Bronchial epithelial cell (primary cell): ENCODE measurements at regions not wholly inside any gene's neighbourhood (a gene's known extent, or its start where the extent isn't known, plus 50 kb on each side); places are given as distances from the start of the nearest gene placed in this dataset.

Source experiments
- DNase-seq: peaks from one replicate; pipeline ENCODE4 v3.0.0-alpha.2; 2010; ENCODE audit warnings: low read depth
- FAIRE-seq: peaks from 2 replicates; lab custom pipeline; 2011; peaks lifted over from hg19 to GRCh38; lab: Jason Lieb, UNC
- H3K27me3 ChIP-seq: 2 replicates; pipeline ENCODE4 v1.5.1; 2011; ENCODE audit warnings: low read length; ENCODE audit not compliant: control insufficient read depth, insufficient read depth
- H3K36me3 ChIP-seq: 2 replicates; pipeline ENCODE4 v1.5.1; 2011; ENCODE audit warnings: low read length; ENCODE audit not compliant: control insufficient read depth, insufficient read depth
- H3K4me3 ChIP-seq: 2 replicates; pipeline ENCODE4 v1.5.1; 2011; ENCODE audit warnings: mild to moderate bottlenecking, low read depth, low read length, control low read depth
- CTCF ChIP-seq: IDR thresholded peaks from 2 replicates; pipeline ENCODE4 v1.5.1; 2011; ENCODE audit warnings: mild to moderate bottlenecking, moderate library complexity, low read length, control low read depth, inconsistent platforms; ENCODE audit not compliant: insufficient read depth, severe bottlenecking

DNA sequence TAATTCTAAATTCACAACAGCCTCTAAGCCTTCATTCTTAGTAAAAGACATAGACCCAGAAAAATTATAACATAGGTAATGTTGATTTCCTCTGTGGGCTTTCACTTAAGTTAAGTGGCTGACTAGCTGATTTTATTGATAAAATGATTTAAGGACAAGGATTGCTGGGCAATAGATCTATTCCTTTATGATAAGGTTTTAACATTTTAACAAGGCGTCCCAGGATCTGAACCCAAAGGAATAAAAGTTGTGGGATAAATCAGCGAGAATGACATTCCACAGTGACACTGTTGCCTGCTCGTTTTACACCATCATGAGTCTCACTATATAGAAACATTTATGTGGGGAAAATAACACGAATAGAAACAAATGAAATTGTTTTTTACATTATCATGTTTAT lies 1151.0 kb downstream of the ZPLD1 start:
- DNase-seq (no peak), FAIRE-seq (no peak)
- Histone ChIP-seq H3K27me3 (no peaks in the 10 kb centered on the region), H3K4me3 (no peak overlapping the region), H3K36me3 (no peaks in the 10 kb centered on the region)
- no peak for TF ChIP-seq CTCF

- Histone ChIP-seq H3K4me3 (no peak overlapping the region), H3K36me3 (no peaks in the 10 kb centered on the region), H3K27me3 (no peaks in the 10 kb centered on the region)
- FAIRE-seq (no peak), DNase-seq (no peak)
- no peak for TF ChIP-seq CTCF
Measured at GRCh38 chr3:103589770-103590169, 1155.0 kb downstream of the ZPLD1 start.

- Histone ChIP-seq H3K36me3 (no peaks in the 10 kb centered on the region), H3K4me3 (no peak overlapping the region), H3K27me3 (no peaks in the 10 kb centered on the region)
- DNase-seq (no peak), FAIRE-seq (no peak)
- TF ChIP-seq CTCF: no peak
Measured at GRCh38 chr3:103600844-103601243, 1166.0 kb downstream of the ZPLD1 start.

DNA sequence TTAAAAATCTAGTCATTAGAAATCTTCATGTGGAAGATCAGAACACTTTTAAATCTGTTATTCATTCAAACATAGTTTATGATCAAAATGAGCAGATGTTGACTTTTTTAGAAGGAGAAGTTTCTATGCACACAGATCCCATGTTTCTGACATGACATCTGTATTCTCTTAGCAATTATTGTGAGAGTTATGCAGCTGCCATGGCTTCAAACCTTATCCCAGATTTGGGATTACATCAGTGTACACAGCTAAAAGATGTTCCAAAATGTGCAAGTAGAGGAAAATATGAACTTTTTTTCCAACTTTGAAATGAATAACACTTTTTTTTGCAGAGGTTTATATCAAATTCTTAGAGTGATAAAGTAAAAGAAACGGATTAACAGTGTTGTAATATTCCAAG lies 1166.9 kb downstream of the ZPLD1 start:
- TF ChIP-seq CTCF: no peak
- no peaks in the 10 kb centered on the region for H3K36me3 ChIP-seq
- no peak overlapping the region for H3K4me3 ChIP-seq
- FAIRE-seq (no peak), DNase-seq (no peak)
- H3K27me3 ChIP-seq: no peaks in the 10 kb centered on the region

DNA sequence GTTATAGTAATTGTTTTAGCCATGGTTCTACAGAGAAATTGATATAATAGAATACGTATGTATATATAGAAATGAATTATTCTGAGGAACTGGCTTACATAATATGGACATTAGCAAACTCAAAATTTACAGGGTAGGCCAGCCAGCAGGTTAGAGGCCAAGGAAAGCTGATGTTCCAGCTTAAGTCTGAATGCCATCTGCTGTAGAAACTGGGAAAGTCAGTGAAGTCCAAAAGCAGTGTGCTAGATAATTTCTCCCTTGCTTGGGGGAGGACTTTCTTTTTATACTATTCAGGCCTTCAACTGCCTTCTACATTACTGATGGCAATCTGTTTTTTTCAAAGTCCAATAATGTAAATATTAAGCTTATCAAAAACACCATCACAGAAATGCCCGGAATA lies 1174.7 kb downstream of the ZPLD1 start:
- Histone ChIP-seq H3K36me3 (no peaks in the 10 kb centered on the region), H3K27me3 (no peaks in the 10 kb centered on the region), H3K4me3 (no peak overlapping the region)
- FAIRE-seq (no peak), DNase-seq (no peak)
- TF ChIP-seq CTCF: no peak

DNA sequence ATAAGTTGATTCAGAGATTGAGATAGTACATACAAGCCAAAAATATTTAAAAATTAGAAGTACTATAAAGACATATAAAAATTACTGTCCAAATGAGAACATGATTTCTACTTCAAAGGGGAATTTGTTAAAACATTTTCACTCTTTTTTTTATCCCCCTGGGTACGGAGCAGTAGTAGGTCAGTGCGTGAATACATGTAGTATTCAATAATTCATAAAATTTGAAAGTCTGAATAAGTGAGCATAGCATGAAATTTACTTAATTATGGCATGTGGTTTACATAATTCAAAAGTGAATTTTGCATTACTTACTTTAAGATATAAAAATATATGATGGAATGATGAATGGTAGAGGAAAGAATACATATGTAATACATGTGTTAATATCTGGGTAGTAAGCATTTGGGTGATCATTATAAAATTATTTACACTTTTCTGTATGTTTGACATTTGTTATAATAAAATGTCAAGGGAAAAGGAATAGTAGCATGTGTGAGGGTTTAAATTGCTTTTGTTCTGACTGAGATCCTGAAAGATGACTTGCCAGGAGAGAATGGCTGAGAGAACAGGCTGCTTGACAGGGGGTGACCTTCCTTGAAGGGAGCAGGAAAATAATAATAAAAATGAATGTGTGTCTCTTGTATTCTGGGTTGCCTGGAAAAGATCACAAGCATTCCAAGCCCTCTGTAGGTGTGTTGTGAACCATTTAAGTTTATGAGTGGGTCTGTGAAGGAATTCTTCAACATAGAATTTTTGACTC lies 1178.8 kb downstream of the ZPLD1 start:
- no peak for TF ChIP-seq CTCF
- Histone ChIP-seq H3K27me3 (no peaks in the 10 kb centered on the region), H3K4me3 (no peak overlapping the region), H3K36me3 (no peaks in the 10 kb centered on the region)
- DNase-seq: no peak
- no peak for FAIRE-seq
